ENCODE measurements at regions not wholly inside any gene's neighbourhood (a gene's known extent, or its start where the extent isn't known, plus 50 kb on each side); places are given as distances from the start of the nearest gene placed in this dataset.

DNA sequence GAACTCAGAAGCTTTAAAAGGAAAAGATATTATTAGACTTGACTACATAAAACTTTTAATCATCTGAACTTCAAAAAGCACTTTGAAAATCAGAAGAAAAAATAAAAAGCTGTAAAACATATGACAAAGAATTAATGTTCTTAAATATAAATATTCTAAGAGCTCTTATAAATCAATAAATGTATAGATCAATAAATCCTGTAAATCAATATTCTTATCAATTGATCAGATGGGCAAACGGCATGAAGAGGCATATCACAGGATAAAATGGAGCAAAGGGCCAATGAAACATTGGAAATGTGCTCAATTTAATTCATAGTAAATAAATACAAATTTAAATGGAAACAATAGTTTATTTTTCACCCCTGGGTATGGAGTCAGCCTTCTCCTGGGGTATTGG is 66.1 kb upstream of the SMYD2 start:
- intact Hi-C loops (cut with micrococcal nuclease): loop anchor here (1.0 to 2.0 kb wide), 4 partner anchors 46 to 1312 kb away; no protein-coding TSS in a partner anchor
- Mint-ChIP-seq H3K4me3 (no peak overlapping the region), H3K27me3 (peaks cover 9% of the 10 kb centered on the region), H3K4me1 (peaks cover 3% of the 10 kb centered on the region), H3K9me3 (no peaks in the 10 kb centered on the region), H3K27ac (no peak overlapping the region), H3K36me3 (ENCODE audit: low read depth) (no peaks in the 10 kb centered on the region)
- ChIA-PET POLR2A (no interaction called here), CTCF (interaction anchor here (0.6 to 2.3 kb wide), 8 partner anchors 43 to 423 kb away, joined by 3 to 32 read pairs (median 6); no protein-coding TSS in a partner anchor)
- DNase-seq (no peak), ATAC-seq (ENCODE audit: low read depth) (no peak)
- TF ChIP-seq, protein P1, sequence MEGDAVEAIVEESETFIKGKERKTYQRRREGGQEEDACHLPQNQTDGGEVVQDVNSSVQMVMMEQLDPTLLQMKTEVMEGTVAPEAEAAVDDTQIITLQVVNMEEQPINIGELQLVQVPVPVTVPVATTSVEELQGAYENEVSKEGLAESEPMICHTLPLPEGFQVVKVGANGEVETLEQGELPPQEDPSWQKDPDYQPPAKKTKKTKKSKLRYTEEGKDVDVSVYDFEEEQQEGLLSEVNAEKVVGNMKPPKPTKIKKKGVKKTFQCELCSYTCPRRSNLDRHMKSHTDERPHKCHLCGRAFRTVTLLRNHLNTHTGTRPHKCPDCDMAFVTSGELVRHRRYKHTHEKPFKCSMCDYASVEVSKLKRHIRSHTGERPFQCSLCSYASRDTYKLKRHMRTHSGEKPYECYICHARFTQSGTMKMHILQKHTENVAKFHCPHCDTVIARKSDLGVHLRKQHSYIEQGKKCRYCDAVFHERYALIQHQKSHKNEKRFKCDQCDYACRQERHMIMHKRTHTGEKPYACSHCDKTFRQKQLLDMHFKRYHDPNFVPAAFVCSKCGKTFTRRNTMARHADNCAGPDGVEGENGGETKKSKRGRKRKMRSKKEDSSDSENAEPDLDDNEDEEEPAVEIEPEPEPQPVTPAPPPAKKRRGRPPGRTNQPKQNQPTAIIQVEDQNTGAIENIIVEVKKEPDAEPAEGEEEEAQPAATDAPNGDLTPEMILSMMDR (IDR thresholded peaks at IDR 0.05): no peak

DNA sequence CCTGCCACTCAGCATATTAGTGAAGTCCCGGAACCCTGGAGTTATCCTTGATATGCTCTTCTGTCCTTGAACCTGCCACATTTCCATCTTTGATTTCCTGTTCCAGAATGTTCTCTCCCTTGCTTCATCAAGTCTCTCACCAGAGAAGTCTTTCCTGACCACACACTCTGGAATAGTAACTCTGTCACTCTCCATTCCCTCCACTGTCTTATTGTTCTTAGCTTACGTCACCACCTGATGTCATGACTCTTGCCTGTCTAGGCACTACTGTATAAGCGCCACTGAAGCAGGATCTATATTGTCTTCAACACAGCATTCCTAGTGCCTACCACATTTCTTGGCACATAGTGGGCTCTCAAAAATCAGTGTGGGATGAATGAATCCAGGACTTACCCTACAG is 65.4 kb upstream of the SMYD2 start:
- Mint-ChIP-seq H3K4me3 (no peak overlapping the region), H3K4me1 (peaks cover 3% of the 10 kb centered on the region), H3K27ac (no peak overlapping the region), H3K9me3 (no peaks in the 10 kb centered on the region), H3K36me3 (ENCODE audit: low read depth) (no peaks in the 10 kb centered on the region), H3K27me3 (peaks cover 13% of the 10 kb centered on the region)
- no peak for ATAC-seq (ENCODE audit: low read depth)
- ChIA-PET CTCF (interaction anchor here (2.3 kb wide), 1 partner anchor 113 kb away, joined by 32 read pairs; no protein-coding TSS in a partner anchor), POLR2A (no interaction called here)
- no peak for DNase-seq
- TF ChIP-seq, protein P1 (IDR thresholded peaks at IDR 0.05): no peak
- intact Hi-C loops (cut with micrococcal nuclease): loop anchor here (2.0 kb wide), 2 partner anchors 45 to 1311 kb away; no protein-coding TSS in a partner anchor

DNA sequence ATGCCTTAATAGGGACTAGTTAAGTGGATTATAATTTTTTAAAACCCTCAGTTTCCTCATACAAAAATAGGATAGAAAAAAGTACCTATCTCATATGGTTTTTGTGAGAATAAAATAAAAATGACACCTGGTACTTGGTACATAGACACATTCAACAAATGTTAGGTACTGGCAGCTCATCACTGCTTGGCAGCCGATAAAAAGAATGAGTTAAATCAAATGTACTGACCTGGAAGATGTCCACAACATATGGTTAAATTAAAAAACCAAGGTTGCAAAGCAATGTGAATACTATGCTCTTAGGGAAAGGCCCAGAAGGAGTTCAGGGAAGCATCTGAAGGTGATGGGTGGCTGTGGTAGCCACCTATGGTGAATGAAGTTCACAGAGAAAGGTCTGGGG is 64.9 kb upstream of the SMYD2 start:
- TF ChIP-seq, protein P1 (IDR thresholded peaks at IDR 0.05): no peak

DNA sequence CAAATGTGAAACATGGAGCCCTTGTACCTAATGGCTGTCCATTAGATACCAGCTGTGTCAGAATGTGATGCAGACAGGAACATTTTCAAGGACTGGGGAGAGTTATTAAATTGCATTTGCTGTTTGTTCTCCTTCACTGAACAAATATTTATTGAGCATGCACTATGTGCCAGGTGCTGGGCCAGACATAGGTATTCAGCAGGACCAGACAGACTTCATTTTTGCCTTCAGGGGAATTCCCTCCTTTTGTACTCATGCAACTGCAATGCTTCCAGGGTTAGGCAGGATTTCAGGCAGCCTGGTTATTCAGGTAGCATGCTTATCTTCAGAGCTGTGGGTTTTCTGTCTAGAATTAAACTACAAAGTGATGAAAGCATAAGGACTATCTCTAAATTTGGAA is 64.2 kb upstream of the SMYD2 start:
- CTCF ChIA-PET: interaction anchor here (0.9 kb wide), 1 partner anchor 112 kb away, joined by 3 read pairs; no protein-coding TSS in a partner anchor
- intact Hi-C loops (cut with micrococcal nuclease): no loop called here
- ATAC-seq (ENCODE audit: low read depth) (no peak), DNase-seq (no peak)
- Mint-ChIP-seq H3K4me3 (no peak overlapping the region), H3K9me3 (no peaks in the 10 kb centered on the region), H3K36me3 (ENCODE audit: low read depth) (no peaks in the 10 kb centered on the region), H3K4me1 (peaks cover 3% of the 10 kb centered on the region), H3K27ac (no peak overlapping the region), H3K27me3 (peaks cover 16% of the 10 kb centered on the region)
- POLR2A ChIA-PET: no interaction called here
- TF ChIP-seq, protein P1 (IDR thresholded peaks at IDR 0.05): no peak

More for the DNA sequence above, 64.9 kb upstream of the SMYD2 start:
- Mint-ChIP-seq H3K27me3 (peaks cover 13% of the 10 kb centered on the region), H3K36me3 (ENCODE audit: low read depth) (no peaks in the 10 kb centered on the region), H3K4me1 (peaks cover 3% of the 10 kb centered on the region), H3K27ac (no peak overlapping the region), H3K9me3 (no peaks in the 10 kb centered on the region), H3K4me3 (no peak overlapping the region)
- no peak for DNase-seq
- ATAC-seq (ENCODE audit: low read depth): no peak
- POLR2A ChIA-PET: no interaction called here
- intact Hi-C loops (cut with micrococcal nuclease): no loop called here
- CTCF ChIA-PET: interaction anchor here (0.9 kb wide), 1 partner anchor 113 kb away, joined by 3 read pairs; no protein-coding TSS in a partner anchor

DNA sequence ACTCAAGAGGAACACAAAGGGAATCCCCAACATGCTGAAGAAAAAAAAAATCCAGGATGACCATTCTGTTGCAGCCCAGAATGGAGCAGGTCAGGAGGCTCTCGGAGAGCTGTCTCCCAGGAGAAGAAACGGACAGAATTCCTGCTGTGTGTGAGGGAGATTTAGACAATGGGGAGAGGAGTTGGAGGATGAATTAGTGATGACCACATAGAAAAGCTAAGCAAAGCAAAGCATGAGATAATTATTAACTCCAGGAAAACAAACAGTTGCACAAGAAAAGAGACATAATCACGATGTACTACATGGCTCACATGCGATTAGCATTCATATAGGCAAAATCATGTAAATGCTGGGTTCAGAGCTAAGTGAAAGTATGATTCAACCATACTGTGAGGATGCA is 61.1 kb upstream of the SMYD2 start:
- POLR2A ChIA-PET: no interaction called here

More for the DNA sequence above, 61.1 kb upstream of the SMYD2 start:
- peaks cover 17% of the 10 kb centered on the region for H3K27me3 Mint-ChIP-seq
- no peaks in the 10 kb centered on the region for H3K9me3 Mint-ChIP-seq
- TF ChIP-seq, protein P1 (IDR thresholded peaks at IDR 0.05): no peak
- CTCF ChIA-PET: no interaction called here
- H3K4me3 Mint-ChIP-seq: no peak overlapping the region
- intact Hi-C loops (cut with micrococcal nuclease): no loop called here
- H3K36me3 Mint-ChIP-seq (ENCODE audit: low read depth): no peaks in the 10 kb centered on the region
- no peak for DNase-seq
- H3K27ac Mint-ChIP-seq: no peak overlapping the region
- ATAC-seq (ENCODE audit: low read depth): no peak
- no peaks in the 10 kb centered on the region for H3K4me1 Mint-ChIP-seq
